IPS DF 19.7 (cell line): ENCODE measurements at regions not wholly inside any gene's neighbourhood (a gene's known extent, or its start where the extent isn't known, plus 50 kb on each side); places are given as distances from the start of the nearest gene placed in this dataset.

Experiments used
- DNase-seq: peaks from one replicate; pipeline ENCODE4 v3.0.0-alpha.2; 2013; ENCODE audit warnings: low read depth, low spot score

DNA sequence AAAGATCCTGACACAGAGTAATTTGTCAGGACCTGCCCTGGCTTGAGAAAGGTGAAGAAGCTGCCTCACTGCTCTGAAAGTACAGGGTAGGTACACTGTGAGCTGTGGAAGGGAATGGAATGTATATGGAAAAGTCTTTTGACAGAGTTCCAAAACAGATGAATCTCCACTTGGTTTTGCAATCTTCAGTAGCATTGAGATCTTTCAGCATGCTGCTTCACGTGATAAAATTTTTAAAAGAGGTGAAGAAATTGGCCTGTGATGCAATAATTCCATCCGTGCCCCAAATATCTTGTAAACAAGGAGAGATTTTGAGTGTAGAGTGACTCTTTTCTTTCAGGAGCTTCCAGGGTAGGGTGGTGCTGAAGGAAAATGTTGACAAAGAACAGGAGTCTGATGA, 123.1 kb downstream of the OSR1 start:
- DNase-seq, result no peak

GRCh38 chr2:19232312-19232711, 126.1 kb downstream of the OSR1 start:
- no peak for DNase-seq

- DNase-seq, result no peak
These were observed 126.8 kb downstream of the OSR1 start for GRCh38 chr2:19231625-19232024.

GRCh38 chr2:19230626-19231025, 127.8 kb downstream of the OSR1 start:
- no peak for DNase-seq

GRCh38 chr2:19228715-19229114, 129.7 kb downstream of the OSR1 start:
- peak; percentile 60 for DNase-seq

- DNase-seq, result no peak
These were observed 130.2 kb downstream of the OSR1 start for GRCh38 chr2:19228181-19228593.

DNA sequence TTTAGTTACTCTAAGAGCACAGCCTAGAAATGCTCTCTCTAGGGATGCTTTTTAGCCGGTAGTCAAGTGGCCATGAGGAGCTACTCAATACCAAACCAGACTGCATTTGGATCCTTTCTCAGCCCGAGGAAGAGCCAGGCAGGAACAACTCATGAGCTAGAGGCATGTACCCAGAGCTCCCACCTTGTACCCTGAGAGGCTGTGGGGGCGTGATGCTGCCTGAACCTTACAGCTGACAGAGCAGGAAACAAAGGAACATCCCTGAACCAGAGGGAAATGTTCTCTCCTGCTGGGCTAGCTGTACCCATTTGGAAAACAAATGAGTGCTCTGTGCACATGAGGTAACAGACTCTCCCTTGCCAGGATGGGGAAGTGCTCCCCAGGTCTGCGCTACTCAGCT, 131.6 kb downstream of the OSR1 start:
- no peak for DNase-seq

DNA sequence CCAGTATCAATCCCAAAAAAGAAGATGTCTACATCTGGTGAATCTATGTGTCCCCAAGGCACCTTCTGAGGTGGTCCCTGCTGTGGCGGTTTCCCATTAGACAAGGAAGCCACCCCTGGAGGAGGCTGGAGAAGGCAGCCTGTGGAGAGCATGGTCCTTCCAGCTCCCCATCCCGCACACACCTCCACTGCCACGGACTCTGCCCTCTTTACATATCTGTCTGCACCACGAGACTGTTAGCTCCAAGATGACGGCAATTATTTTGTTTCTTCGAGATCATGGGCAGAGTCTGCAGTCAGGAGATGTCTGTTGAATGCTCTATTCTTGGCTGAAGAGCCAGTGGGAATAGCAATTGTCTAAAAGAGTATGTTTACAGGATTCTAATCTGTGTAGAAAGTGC, 132.0 kb downstream of the OSR1 start:
- DNase-seq, result no peak

DNA sequence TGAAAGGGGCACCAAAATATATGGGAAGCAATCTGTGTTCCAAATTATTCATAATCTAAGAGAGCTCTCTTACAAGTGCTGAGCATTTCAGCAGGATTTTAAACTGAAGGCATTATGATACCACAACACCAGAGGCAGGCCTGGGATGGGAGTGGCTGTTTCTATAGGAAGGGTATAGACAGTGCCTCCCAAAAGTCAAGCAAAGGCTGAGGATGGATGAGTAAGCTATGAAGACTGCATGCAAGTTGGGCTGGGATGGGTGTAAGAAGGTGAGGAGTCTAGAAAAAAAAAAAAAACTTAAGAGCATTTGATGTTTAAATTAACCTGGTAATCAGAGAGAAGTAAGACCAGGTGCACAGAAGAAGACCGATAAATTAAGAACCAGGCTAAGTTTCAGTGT, 132.5 kb downstream of the OSR1 start:
- no peak for DNase-seq

- DNase-seq, result no peak
These were observed 133.3 kb downstream of the OSR1 start for GRCh38 chr2:19225126-19225525.

DNA sequence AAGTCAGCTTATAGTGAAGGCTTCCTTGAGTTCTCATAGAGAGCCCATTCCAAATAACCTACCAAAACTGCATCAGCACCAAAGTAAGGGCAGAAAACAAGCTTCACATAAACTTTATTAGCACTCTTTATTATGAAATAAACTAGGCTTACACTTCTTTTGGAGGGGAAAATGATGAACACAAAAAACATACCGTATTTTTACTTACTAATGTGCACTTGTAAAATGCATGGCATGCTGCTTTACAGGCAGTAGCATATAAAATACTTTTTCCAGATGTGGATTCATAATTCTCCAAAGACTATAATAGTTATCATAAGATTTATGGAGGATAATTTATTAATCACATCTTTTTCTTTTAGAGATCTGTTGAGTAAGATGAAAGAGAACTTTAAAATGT, 133.9 kb downstream of the OSR1 start:
- DNase-seq, result no peak

GRCh38 chr2:19224011-19224410, 134.4 kb downstream of the OSR1 start:
- no peak for DNase-seq

- no peak for DNase-seq
These were observed 139.4 kb downstream of the OSR1 start for GRCh38 chr2:19219060-19219459.

- no peak for DNase-seq
These were observed 140.3 kb downstream of the OSR1 start for GRCh38 chr2:19218166-19218565.

DNA sequence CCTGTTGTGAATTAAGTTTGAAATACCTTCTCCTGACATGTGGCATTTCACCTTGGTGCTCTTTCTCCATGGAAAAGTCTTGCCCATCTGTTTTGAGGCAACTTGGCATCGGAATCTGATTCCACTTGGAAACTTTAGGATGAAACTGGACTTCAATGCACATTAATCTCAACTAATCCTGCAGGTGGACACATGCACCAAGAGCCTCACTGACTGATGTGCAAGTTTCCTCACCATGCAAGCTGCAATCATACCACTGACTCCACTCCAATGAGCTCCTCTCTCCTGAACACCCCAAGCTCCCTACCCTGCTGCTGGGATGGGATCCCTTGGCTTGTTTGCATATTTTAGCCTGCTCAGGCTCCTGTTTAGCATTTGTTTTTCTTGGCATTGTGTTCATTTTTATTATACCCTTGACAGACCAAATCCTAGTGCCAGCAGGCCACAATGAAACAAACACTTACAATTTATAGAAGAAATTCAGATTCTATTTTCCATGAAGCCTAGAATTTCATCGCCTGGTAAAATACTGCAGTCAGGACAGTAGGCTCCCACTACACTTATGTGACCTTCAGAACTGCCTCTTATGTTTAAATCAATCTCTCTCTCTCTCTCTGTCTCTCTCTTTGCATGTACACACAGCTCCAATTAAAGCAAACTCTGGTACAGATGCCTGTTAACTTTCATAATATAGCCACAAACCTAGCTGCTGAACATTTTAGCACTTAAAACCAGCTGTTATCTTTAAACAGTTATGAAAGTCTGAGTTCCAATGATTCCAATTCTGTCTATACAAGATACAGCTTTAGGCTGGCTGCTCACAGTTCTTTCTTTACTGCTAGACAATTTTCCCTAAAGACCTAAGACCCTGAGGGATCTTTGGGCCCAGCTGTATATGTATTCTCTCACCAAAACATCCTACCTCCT, 141.5 kb downstream of the OSR1 start:
- DNase-seq, result no peak

DNA sequence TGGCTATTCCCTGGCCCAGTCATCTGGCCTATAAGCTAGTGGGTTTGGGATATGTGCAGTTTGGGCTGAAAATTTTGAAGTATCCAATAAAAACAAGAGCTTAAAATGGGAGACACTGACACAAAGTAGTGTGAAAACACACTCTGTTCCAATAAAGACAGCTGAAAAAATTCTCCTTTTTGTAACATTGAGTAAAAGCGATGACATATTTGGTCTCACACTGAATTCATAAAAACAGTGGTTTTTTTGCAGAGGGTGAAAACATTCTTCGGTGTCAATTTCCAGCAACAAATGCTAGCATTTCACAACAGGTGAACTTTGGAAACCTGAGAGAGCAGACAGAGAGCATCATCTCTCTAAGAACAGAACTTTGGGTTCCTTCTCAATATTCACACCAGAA, 142.2 kb downstream of the OSR1 start:
- no peak for DNase-seq

- no peak for DNase-seq
These were observed 143.6 kb downstream of the OSR1 start for GRCh38 chr2:19214682-19215391.

GRCh38 chr2:19209575-19210341, 148.7 kb downstream of the OSR1 start:
- no peak for DNase-seq

- no peak for DNase-seq
These were observed 149.8 kb downstream of the OSR1 start for GRCh38 chr2:19208479-19209199.

DNA sequence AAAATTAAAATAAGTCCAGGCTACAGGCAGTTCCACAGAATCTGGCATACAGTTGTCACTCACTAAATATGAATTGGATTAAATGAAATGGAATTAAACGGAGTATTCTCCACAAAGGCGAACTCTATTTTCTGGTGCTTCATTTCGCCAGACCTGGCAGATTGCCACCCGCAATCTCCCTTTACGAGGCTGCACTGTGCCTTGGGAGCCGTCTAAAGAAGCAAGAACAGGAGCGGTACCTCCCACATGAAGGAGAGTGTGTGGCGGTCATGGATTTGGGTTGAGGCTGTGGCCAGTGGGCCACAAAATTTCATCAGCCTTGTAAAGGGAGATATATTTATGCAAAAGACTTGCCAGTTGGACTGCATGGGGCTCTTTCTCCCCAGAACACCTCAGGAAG, 151.0 kb downstream of the OSR1 start:
- no peak for DNase-seq

GRCh38 chr2:19205983-19206533, 152.4 kb downstream of the OSR1 start:
- DNase-seq, result no peak
